HepG2 (cell line): ENCODE measurements at regions not wholly inside any gene's neighbourhood (a gene's known extent, or its start where the extent isn't known, plus 50 kb on each side); places are given as distances from the start of the nearest gene placed in this dataset.

Experiments
- ATAC-seq: fragments of 200-7000 bp; cut with Tn5 transposase; 3 replicates; pipeline ENCODE4 v1.9.1; 2020; ENCODE audit warnings: mild to moderate bottlenecking, moderate library complexity
- BruUV-seq: library from RNA; stranded (reverse); fragments of 400-500 nt; replicated peaks from 2 replicates; lab custom pipeline; 2021; lab: Mats Ljungman, UMichigan
- CTCF ChIA-PET: fragments of 300-600 bp; formaldehyde crosslinking; extraction: SDS; loops from one replicate; lab custom pipeline; 2021; ENCODE audit warnings: low total read pairs, inconsistent platforms, low intra/inter-chr PET ratio; lab: Yijun Ruan, JAX
- POLR2A ChIA-PET: fragments of 350-600 bp; sonication (Branson Sonifier 250); formaldehyde crosslinking; loops from one replicate; lab custom pipeline; 2020; ENCODE audit warnings: antibody characterized with exemption, inconsistent platforms; lab: Yijun Ruan, JAX
- DNase-seq: peaks from one replicate; pipeline ENCODE4 v3.0.0-alpha.2; 2015; ENCODE audit warnings: low spot score
- FAIRE-seq: peaks from 3 replicates; lab custom pipeline; 2011; peaks lifted over from hg19 to GRCh38; lab: Jason Lieb, UNC
- H2AFZ ChIP-seq: one replicate; pipeline ENCODE4 v1.6.1; 2011; ENCODE audit warnings: low read length, inconsistent platforms
- H3K27ac ChIP-seq: fragments of 300-600 bp; 3 replicates; pipeline ENCODE4 v1.8.0; 2011; ENCODE audit warnings: mixed run types, mild to moderate bottlenecking, mixed read lengths, low read length, inconsistent platforms; ENCODE audit not compliant: insufficient read depth; ENCODE audit errors: extremely low read length
- H3K27me3 ChIP-seq, 2 experiments: fragments of 200-600 bp in 1 of 2; 2 replicates in 1 of 2; 3 replicates in 1 of 2; pipeline versions ENCODE4 v1.6.0 to v1.8.0; 2011; ENCODE audit warnings: low read length in 2 of 2, mild to moderate bottlenecking in 2 of 2, moderate library complexity in 2 of 2, inconsistent platforms in 1 of 2; ENCODE audit not compliant: insufficient read depth in 2 of 2, control insufficient read depth in 1 of 2
- H3K36me3 ChIP-seq, 2 experiments: fragments of 200-600 bp in 1 of 2; replicated peaks in 1 of 2; 2 replicates in 1 of 2; 3 replicates in 1 of 2; pipeline versions ENCODE4 v1.5.1 to v1.8.0; 2011; ENCODE audit warnings: low read length in 2 of 2, inconsistent platforms in 1 of 2; ENCODE audit not compliant: insufficient read depth in 2 of 2, control insufficient read depth in 1 of 2
- H3K4me1 ChIP-seq: 2 replicates; pipeline ENCODE4 v1.5.1; 2012; ENCODE audit warnings: low read length, inconsistent platforms; ENCODE audit not compliant: insufficient read depth
- H3K4me2 ChIP-seq: 2 replicates; pipeline ENCODE4 v1.6.0; 2011; ENCODE audit warnings: low read depth, low read length, inconsistent platforms
- H3K4me3 ChIP-seq, 3 experiments: fragments of 200-600 bp in 1 of 3; sonication (generic), shearing (Covaris generic) in 1 of 3; replicated peaks in 1 of 3; 2 replicates each; pipeline ENCODE4 v1.5.1; 2011 to 2016; ENCODE audit warnings: low read length in 3 of 3, inconsistent platforms in 2 of 3, low read depth in 2 of 3, mild to moderate bottlenecking in 2 of 3, control low read depth in 1 of 3, mixed read lengths in 1 of 3; ENCODE audit not compliant: insufficient read depth in 1 of 3
- H3K79me2 ChIP-seq: one replicate; pipeline ENCODE4 v1.6.1; 2011; ENCODE audit warnings: low read length, inconsistent platforms; ENCODE audit not compliant: insufficient read depth
- H3K9ac ChIP-seq: 2 replicates; pipeline ENCODE4 v1.6.0; 2011; ENCODE audit warnings: mild to moderate bottlenecking, low read depth, low read length, inconsistent platforms; ENCODE audit not compliant: insufficient read depth
- H3K9me3 ChIP-seq: 2 replicates; pipeline ENCODE4 v1.5.1; 2012; ENCODE audit warnings: mild to moderate bottlenecking, low read length
- H4K20me1 ChIP-seq: 2 replicates; pipeline ENCODE4 v1.6.0; 2011; ENCODE audit warnings: inconsistent platforms, mild to moderate bottlenecking, low read length, moderate library complexity; ENCODE audit not compliant: insufficient read depth
- ASH2L ChIP-seq: fragments of 300-600, 200-600 bp; sonication (generic); IDR thresholded peaks from 2 replicates; pipeline ENCODE4 v1.7.0; 2017; ENCODE audit warnings: low read depth, mild to moderate bottlenecking, moderate library complexity, mixed read lengths, low read length; ENCODE audit not compliant: insufficient read length
- ATM ChIP-seq: fragments of 450-650 bp; IDR thresholded peaks from 2 replicates; pipeline ENCODE4 v1.7.1; 2017; ENCODE audit warnings: mild to moderate bottlenecking, borderline replicate concordance
- ELF1 ChIP-seq: sonication (generic); formaldehyde crosslinking; IDR thresholded peaks from 2 replicates; pipeline ENCODE4 v1.4.0; 2020; ENCODE audit warnings: missing genetic modification reagents
- HNF4G ChIP-seq, 2 experiments: sonication (generic) in 1 of 2; formaldehyde crosslinking in 1 of 2; IDR thresholded peaks; 2 replicates each; pipeline versions ENCODE4 v1.4.0 to v1.6.1; 2011 to 2020; ENCODE audit warnings: borderline replicate concordance in 2 of 2, low read depth in 2 of 2, mild to moderate bottlenecking in 2 of 2, low read length in 1 of 2, missing genetic modification reagents in 1 of 2, moderate library complexity in 1 of 2
- MBNL3 ChIP-seq: fragments of 250-450 bp; sonication (Bioruptor Pico); conservative IDR thresholded peaks from 2 replicates; pipeline ENCODE4 v1.8.0; 2022; ENCODE audit warnings: mild to moderate bottlenecking, inconsistent platforms
- MED1 ChIP-seq: sonication (generic); formaldehyde crosslinking; IDR thresholded peaks from 2 replicates; pipeline ENCODE4 v1.4.0; 2020; ENCODE audit warnings: missing genetic modification reagents
- SCMH1 ChIP-seq: sonication (generic); formaldehyde crosslinking; IDR thresholded peaks from 2 replicates; pipeline ENCODE4 v1.9.0; 2021; ENCODE audit warnings: missing genetic modification reagents, mild to moderate bottlenecking, borderline replicate concordance
- TOPORS ChIP-seq: sonication (generic); formaldehyde crosslinking; IDR thresholded peaks from 2 replicates; pipeline ENCODE4 v1.8.0; 2023; ENCODE audit warnings: mild to moderate bottlenecking, missing genetic modification reagents
- ZNF770 ChIP-seq: sonication (generic); formaldehyde crosslinking; IDR thresholded peaks from 2 replicates; pipeline ENCODE4 v1.5.0; 2020; ENCODE audit warnings: mild to moderate bottlenecking, missing genetic modification reagents
- WGBS: methylation state at CpG from one replicate; pipeline ENCODE4 v1.1.6; 2017; ENCODE audit warnings: low lambda C conversion rate; 5-methylcytosine and 5-hydroxymethylcytosine counted together
- in situ Hi-C: cut with HindIII; loops from 2 replicates; pipeline ENCODE4 v1.10.0; 2017; ENCODE audit warnings: low pct_unique_long_range_greater_than_20kb; ENCODE audit not compliant: extremely low pct_ligation_motif_present
- intact Hi-C: fragments of 100-400 bp; cut with micrococcal nuclease; formaldehyde crosslinking; loops from one replicate; pipeline ENCODE4 v1.10.0; 2022; ENCODE audit not compliant: unreplicated experiment

- WGBS = 6% methylated on average over 2 of the region's 2 CpGs
These were observed 294.3 kb downstream of the GUCY2F start for GRCh38 chrX:109187473-109188168.

More at GRCh38 chrX:109187473-109188168, 294.3 kb downstream of the GUCY2F start:
- Histone ChIP-seq H3K27me3 (no peaks in the 10 kb centered on the region), H3K4me2 (no peak overlapping the region), H3K79me2 (no peaks in the 10 kb centered on the region), H3K4me3 (no peak overlapping the region), H4K20me1 (no peaks in the 10 kb centered on the region), H3K36me3 (no peaks in the 10 kb centered on the region), H3K9me3 (no peaks in the 10 kb centered on the region), H2AFZ (no peak overlapping the region), H3K27ac (no peak overlapping the region), H3K4me1 (no peaks in the 10 kb centered on the region), H3K9ac (no peak overlapping the region)
- intact Hi-C loops = no loop called here
- TF ChIP-seq MED1 (CRISPR knock-in tag) (no peak), HNF4G (IDR thresholded peaks at IDR 0.05; ENCODE audit: borderline replicate concordance, low read depth, low read length) (no peak), HNF4G (CRISPR knock-in tag; IDR thresholded peaks at IDR 0.05; ENCODE audit: borderline replicate concordance, low read depth) (no peak), ELF1 (CRISPR knock-in tag) (no peak), ASH2L (no peak), SCMH1 (CRISPR knock-in tag) (no peak), ATM (no peak), ZNF770 (CRISPR knock-in tag) (no peak), MBNL3 (CRISPR knock-in tag) (no peak), TOPORS (CRISPR knock-in tag) (no peak)
- FAIRE-seq = no peak
- DNase-seq = no peak
- no TSS peak for BruUV-seq
- no peak for ATAC-seq
- in situ Hi-C loops = no loop called here
- ChIA-PET CTCF (no interaction called here), POLR2A (no interaction called here)
